ENCODE measurements at regions not wholly inside any gene's neighbourhood (a gene's known extent, or its start where the extent isn't known, plus 50 kb on each side); places are given as distances from the start of the nearest gene placed in this dataset.
A peak's percentile ranks its signal among the peaks of the same experiment; 100 is the strongest.

GRCh38 chr10:8375137-8375536 is 320.6 kb downstream of the GATA3 start:
- WGBS (ENCODE audit: missing lambda C conversion rate): 82% methylated on average over 4 of the region's 4 CpGs
- CTCF ChIA-PET: no interaction called here
- no peak for FAIRE-seq

GRCh38 chr10:8378198-8378983 is 323.9 kb downstream of the GATA3 start:
- FAIRE-seq: no peak
- TF ChIP-seq ZFP36 (IDR thresholded peaks at IDR 0.05; ENCODE audit: borderline replicate concordance, partially characterized antibody) (no peak), ZNF302 (CRISPR knock-in tag; IDR thresholded peaks at IDR 0.05) (no peak), RAD21 (conservative IDR thresholded peaks at IDR 0.05 in 1 of 2, IDR thresholded peaks at IDR 0.05 in 1 of 2) (no peak), TP53 (CRISPR knock-in tag; IDR thresholded peaks at IDR 0.05) (no peak), ZSCAN20 (CRISPR knock-in tag; IDR thresholded peaks at IDR 0.05) (no peak), PHF8 (IDR thresholded peaks at IDR 0.05; ENCODE audit: borderline replicate concordance, low read depth) (no peak), HEYL (CRISPR knock-in tag; IDR thresholded peaks at IDR 0.05) (no peak), POLR2AphosphoS2 (conservative IDR thresholded peaks at IDR 0.05; ENCODE audit: low read length) (no peak), HES2 (IDR thresholded peaks at IDR 0.05) (no peak), ZC3H11A (IDR thresholded peaks at IDR 0.05) (no peak), CHD4 (IDR thresholded peaks at IDR 0.05; ENCODE audit: borderline replicate concordance) (no peak), MAZ (IDR thresholded peaks at IDR 0.05; ENCODE audit: borderline replicate concordance, low read depth, low read length) (no peak), HOXB5 (CRISPR knock-in tag; IDR thresholded peaks at IDR 0.05) (no peak), POLR2A (IDR thresholded peaks at IDR 0.05; ENCODE audit: low read length) (no peak)
- TF ChIP-seq, protein P1, sequence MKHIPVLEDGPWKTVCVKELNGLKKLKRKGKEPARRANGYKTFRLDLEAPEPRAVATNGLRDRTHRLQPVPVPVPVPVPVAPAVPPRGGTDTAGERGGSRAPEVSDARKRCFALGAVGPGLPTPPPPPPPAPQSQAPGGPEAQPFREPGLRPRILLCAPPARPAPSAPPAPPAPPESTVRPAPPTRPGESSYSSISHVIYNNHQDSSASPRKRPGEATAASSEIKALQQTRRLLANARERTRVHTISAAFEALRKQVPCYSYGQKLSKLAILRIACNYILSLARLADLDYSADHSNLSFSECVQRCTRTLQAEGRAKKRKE (CRISPR knock-in tag; IDR thresholded peaks at IDR 0.05; ENCODE audit: low read depth): no peak

More at GRCh38 chr10:8375137-8375536, 320.6 kb downstream of the GATA3 start:
- POLR2A ChIA-PET: no interaction called here
- Histone ChIP-seq H3K4me2 (no peak overlapping the region), H3K27ac (no peak overlapping the region), H3K4me1 (peaks cover 12% of the 10 kb centered on the region; the same call in 2 of the 3 replicates), H3K9me3 (no peaks in the 10 kb centered on the region), H3K4me3 (no peak overlapping the region)
- ATAC-seq (no peak), DNase-seq (ENCODE audit: low read depth in 1 of 2, low spot score in 1 of 2) (no peak)
- TF ChIP-seq HDAC2 (IDR thresholded peaks at IDR 0.05): no peak
- TF ChIP-seq BHLHE40 (IDR thresholded peaks at IDR 0.05; ENCODE audit: low read depth, low read length): no peak
- TF ChIP-seq HEYL (CRISPR knock-in tag; IDR thresholded peaks at IDR 0.05): no peak
- no peak for TF ChIP-seq REST (IDR thresholded peaks at IDR 0.05)
- no peak for TF ChIP-seq NFE2L2 (conservative IDR thresholded peaks at IDR 0.05; ENCODE audit: low read length)
- TF ChIP-seq, protein P2, sequence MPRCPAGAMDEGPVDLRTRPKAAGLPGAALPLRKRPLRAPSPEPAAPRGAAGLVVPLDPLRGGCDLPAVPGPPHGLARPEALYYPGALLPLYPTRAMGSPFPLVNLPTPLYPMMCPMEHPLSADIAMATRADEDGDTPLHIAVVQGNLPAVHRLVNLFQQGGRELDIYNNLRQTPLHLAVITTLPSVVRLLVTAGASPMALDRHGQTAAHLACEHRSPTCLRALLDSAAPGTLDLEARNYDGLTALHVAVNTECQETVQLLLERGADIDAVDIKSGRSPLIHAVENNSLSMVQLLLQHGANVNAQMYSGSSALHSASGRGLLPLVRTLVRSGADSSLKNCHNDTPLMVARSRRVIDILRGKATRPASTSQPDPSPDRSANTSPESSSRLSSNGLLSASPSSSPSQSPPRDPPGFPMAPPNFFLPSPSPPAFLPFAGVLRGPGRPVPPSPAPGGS (IDR thresholded peaks at IDR 0.05): no peak
- no peak for TF ChIP-seq ZC3H11A (IDR thresholded peaks at IDR 0.05)
- TF ChIP-seq HES2 (IDR thresholded peaks at IDR 0.05): no peak
- no peak for TF ChIP-seq CBX8 (IDR thresholded peaks at IDR 0.05)
- TF ChIP-seq JUN (IDR thresholded peaks at IDR 0.05): no peak
- TF ChIP-seq PHF8 (IDR thresholded peaks at IDR 0.05; ENCODE audit: borderline replicate concordance, low read depth): no peak
- TF ChIP-seq RAD21 (conservative IDR thresholded peaks at IDR 0.05 in 1 of 2, IDR thresholded peaks at IDR 0.05 in 1 of 2): no peak
- TF ChIP-seq GATA3 (IDR thresholded peaks at IDR 0.05; ENCODE audit: borderline replicate concordance): no peak
- TF ChIP-seq, protein P1 (CRISPR knock-in tag; IDR thresholded peaks at IDR 0.05; ENCODE audit: low read depth): no peak

More at GRCh38 chr10:8378198-8378983, 323.9 kb downstream of the GATA3 start:
- POLR2A ChIA-PET: no interaction called here
- peaks cover 23% of the 10 kb centered on the region; the same call in 2 of the 3 replicates for H3K4me1 ChIP-seq
- H3K27ac ChIP-seq: peak overlapping the region in 1 of 2 experiments; percentile 15; a peak in 1 of 6 replicates
- DNase-seq (ENCODE audit: low read depth in 1 of 2, low spot score in 1 of 2): no peak
- no peak overlapping the region for H3K4me3 ChIP-seq
- H3K9me3 ChIP-seq: no peaks in the 10 kb centered on the region
- H3K4me2 ChIP-seq: no peak overlapping the region
- CTCF ChIA-PET: no interaction called here
- WGBS (ENCODE audit: missing lambda C conversion rate): 83% methylated on average over 10 of the region's 10 CpGs
- ATAC-seq: no peak
